ENCODE measurements at regions not wholly inside any gene's neighbourhood (a gene's known extent, or its start where the extent isn't known, plus 50 kb on each side); places are given as distances from the start of the nearest gene placed in this dataset.

DNA sequence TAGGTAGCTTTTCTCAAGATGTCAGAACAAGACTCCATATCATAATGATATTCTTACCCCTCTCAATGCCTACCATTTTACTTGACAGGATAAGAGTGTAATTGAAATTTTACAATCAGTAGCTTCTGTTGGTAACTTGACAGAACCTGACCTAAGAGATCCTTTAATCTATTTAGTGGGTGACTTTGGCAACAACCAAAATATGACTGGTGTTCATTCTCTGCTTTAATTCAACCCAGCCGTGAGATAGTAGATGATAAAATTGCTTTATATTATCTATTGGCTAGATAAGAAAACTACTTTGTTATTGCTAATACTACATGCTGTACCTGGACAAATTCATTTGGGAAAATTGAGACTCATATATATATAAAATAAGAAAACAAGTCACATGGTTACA, 770.2 kb upstream of the NXPH2 start:
- no peak for TF ChIP-seq CTCF (IDR thresholded peaks at IDR 0.05; ENCODE audit: low read length)
- TF ChIP-seq EZH2 (IDR thresholded peaks at IDR 0.05; ENCODE audit: borderline replicate concordance, low read length), result no peak

Data from OCI-LY1 (cell line).